ENCODE measurements at regions not wholly inside any gene's neighbourhood (a gene's known extent, or its start where the extent isn't known, plus 50 kb on each side); places are given as distances from the start of the nearest gene placed in this dataset.

DNA sequence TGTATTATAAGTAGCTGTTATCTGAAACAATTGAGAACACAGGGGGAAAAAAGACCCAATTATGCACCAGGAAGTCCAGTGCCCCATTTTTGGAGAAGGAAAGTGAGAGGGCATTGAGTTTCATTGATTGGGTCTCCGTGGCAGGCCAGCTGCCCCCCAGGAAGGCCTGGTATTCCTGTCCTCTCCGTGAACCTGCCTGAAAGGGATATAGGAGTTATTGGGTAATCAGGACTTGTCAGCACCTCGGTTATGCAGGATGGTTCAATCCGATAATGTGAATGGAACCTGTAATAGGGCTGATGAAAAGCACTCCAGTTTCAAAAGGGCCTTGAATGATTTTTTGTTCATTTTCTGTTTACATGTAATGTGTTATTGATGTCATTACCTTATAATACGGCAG lies 122.0 kb upstream of the RARB start:
- TF ChIP-seq EZH2phosphoT487 (IDR thresholded peaks at IDR 0.05; ENCODE audit: insufficient read depth, low read depth) (no peak), EZH2 (IDR thresholded peaks at IDR 0.05; ENCODE audit: insufficient read depth, poor library complexity, severe bottlenecking) (no peak)

Data from GM23248 (cell line).